H9 (cell line): ENCODE measurements at regions not wholly inside any gene's neighbourhood (a gene's known extent, or its start where the extent isn't known, plus 50 kb on each side); places are given as distances from the start of the nearest gene placed in this dataset.

Source experiments
- DNase-seq: peaks from one replicate; pipeline ENCODE4 v3.0.0-alpha.2; 2017
- H2AFZ ChIP-seq: one replicate; pipeline ENCODE4 v1.6.1; 2013; ENCODE audit warnings: mild to moderate bottlenecking, low read length, control low read depth, moderate library complexity
- H2AK5ac ChIP-seq: 2 replicates; pipeline ENCODE4 v1.6.1; 2013; ENCODE audit warnings: low read length, control low read depth, mixed read lengths; ENCODE audit not compliant: insufficient read length
- H2BK120ac ChIP-seq: one replicate; pipeline ENCODE4 v1.6.1; 2013; ENCODE audit warnings: low read depth, mild to moderate bottlenecking, low read length, control low read depth, inconsistent platforms; ENCODE audit not compliant: poor library complexity, severe bottlenecking
- H2BK12ac ChIP-seq: 2 replicates; pipeline ENCODE4 v1.6.1; 2013; ENCODE audit warnings: low read length, control low read depth, mixed read lengths, low read depth; ENCODE audit not compliant: insufficient read length
- H2BK15ac ChIP-seq: 2 replicates; pipeline ENCODE4 v1.6.1; 2013; ENCODE audit warnings: low read depth, low read length, control low read depth
- H2BK20ac ChIP-seq: one replicate; pipeline ENCODE4 v1.6.1; 2013; ENCODE audit warnings: low read depth, mild to moderate bottlenecking, low read length, control low read depth, inconsistent platforms; ENCODE audit not compliant: poor library complexity, severe bottlenecking
- H2BK5ac ChIP-seq: 2 replicates; pipeline ENCODE4 v1.6.1; 2013; ENCODE audit warnings: low read length, control low read depth, mixed read lengths; ENCODE audit not compliant: insufficient read length
- H3K14ac ChIP-seq: 2 replicates; pipeline ENCODE4 v1.6.1; 2013; ENCODE audit warnings: low read length, control low read depth; ENCODE audit not compliant: insufficient read depth
- H3K18ac ChIP-seq: 2 replicates; pipeline ENCODE4 v1.6.1; 2013; ENCODE audit warnings: low read depth, mild to moderate bottlenecking, mixed read lengths, low read length, control low read depth; ENCODE audit not compliant: insufficient read length
- H3K23ac ChIP-seq: 2 replicates; pipeline ENCODE4 v1.6.1; 2013; ENCODE audit warnings: low read length, control low read depth, mixed read lengths, low read depth; ENCODE audit not compliant: insufficient read length
- H3K23me2 ChIP-seq: 2 replicates; pipeline ENCODE4 v1.6.1; 2013; ENCODE audit warnings: low read depth, mild to moderate bottlenecking, mixed read lengths, low read length, control low read depth; ENCODE audit not compliant: insufficient read length, poor library complexity, severe bottlenecking
- H3K27ac ChIP-seq: 2 replicates; pipeline ENCODE4 v1.5.1; 2013; ENCODE audit warnings: low read length, control low read depth, mixed read lengths, low read depth; ENCODE audit not compliant: insufficient read length
- H3K27me3 ChIP-seq: 2 replicates; pipeline ENCODE4 v1.6.1; 2013; ENCODE audit warnings: low read length, control low read depth, inconsistent platforms; ENCODE audit not compliant: insufficient read depth
- H3K4ac ChIP-seq: 2 replicates; pipeline ENCODE4 v1.6.1; 2013; ENCODE audit warnings: low read depth, mild to moderate bottlenecking, control low read depth, inconsistent platforms, low read length, moderate library complexity
- H3K4me1 ChIP-seq: 2 replicates; pipeline ENCODE4 v1.6.1; 2013; ENCODE audit warnings: low read length, control low read depth, inconsistent platforms; ENCODE audit not compliant: insufficient read depth
- H3K4me2 ChIP-seq: 2 replicates; pipeline ENCODE4 v1.6.1; 2013; ENCODE audit warnings: low read length, control low read depth, mixed read lengths; ENCODE audit not compliant: insufficient read length, insufficient read depth
- H3K56ac ChIP-seq: 2 replicates; pipeline ENCODE4 v1.6.1; 2013; ENCODE audit warnings: low read depth, mild to moderate bottlenecking, mixed read lengths, low read length, control low read depth; ENCODE audit not compliant: insufficient read length
- H3K79me1 ChIP-seq: 2 replicates; pipeline ENCODE4 v1.6.1; 2013; ENCODE audit warnings: low read depth, mild to moderate bottlenecking, moderate library complexity, low read length, control low read depth, inconsistent platforms; ENCODE audit not compliant: insufficient read depth, poor library complexity, severe bottlenecking
- H3K79me2 ChIP-seq: 2 replicates; pipeline ENCODE4 v1.6.1; 2013; ENCODE audit warnings: low read length, control low read depth, inconsistent platforms; ENCODE audit not compliant: insufficient read depth
- H3K9ac ChIP-seq: 2 replicates; pipeline ENCODE4 v1.6.1; 2013; ENCODE audit warnings: low read length, control low read depth, mixed read lengths; ENCODE audit not compliant: insufficient read length; ENCODE audit errors: extremely low read depth
- H3K9me3 ChIP-seq: one replicate; pipeline ENCODE4 v1.6.1; 2013; ENCODE audit warnings: low read depth, low read length, inconsistent platforms; ENCODE audit not compliant: control insufficient read depth
- H3T11ph ChIP-seq: one replicate; pipeline ENCODE4 v1.6.1; 2013; ENCODE audit warnings: mild to moderate bottlenecking, low read length, control low read depth, inconsistent platforms
- H4K20me1 ChIP-seq: one replicate; pipeline ENCODE4 v1.6.1; 2013; ENCODE audit not compliant: control insufficient read depth, insufficient read length, insufficient read depth
- H4K5ac ChIP-seq: 2 replicates; pipeline ENCODE4 v1.6.1; 2013; ENCODE audit warnings: low read depth, mild to moderate bottlenecking, mixed read lengths, low read length, control low read depth; ENCODE audit not compliant: insufficient read length
- H4K8ac ChIP-seq: replicated peaks from 2 replicates; pipeline ENCODE4 v1.6.1; 2013; ENCODE audit warnings: low read length, control low read depth, mixed read lengths, low read depth; ENCODE audit not compliant: insufficient read length
- H4K91ac ChIP-seq: 2 replicates; pipeline ENCODE4 v1.6.1; 2013; ENCODE audit warnings: low read depth, mild to moderate bottlenecking, moderate library complexity, mixed read lengths, low read length, control low read depth; ENCODE audit not compliant: insufficient read length
- H3K27ac Mint-ChIP-seq, 3 experiments: 2 replicates in 2 of 3; 3 replicates in 1 of 3; pipeline ENCODE4 v1.8.0; 2020 to 2021; ENCODE audit warnings: mixed read lengths in 3 of 3, mild to moderate bottlenecking in 1 of 3, moderate library complexity in 1 of 3
- H3K27me3 Mint-ChIP-seq: 2 replicates; pipeline ENCODE4 v1.8.0; 2021; ENCODE audit warnings: low read depth, mild to moderate bottlenecking, moderate library complexity, mixed read lengths
- H3K36me3 Mint-ChIP-seq, 3 experiments: 2 replicates in 2 of 3; 3 replicates in 1 of 3; pipeline ENCODE4 v1.8.0; 2020 to 2021; ENCODE audit warnings: low read depth in 3 of 3, mixed read lengths in 3 of 3; ENCODE audit not compliant: insufficient read depth in 1 of 3
- H3K4me1 Mint-ChIP-seq, 2 experiments: 2 replicates each; pipeline ENCODE4 v1.8.0; 2020; ENCODE audit warnings: mixed read lengths in 2 of 2
- H3K4me3 Mint-ChIP-seq, 2 experiments: 2 replicates in 1 of 2; 3 replicates in 1 of 2; pipeline ENCODE4 v1.8.0; 2020 to 2021; ENCODE audit warnings: mild to moderate bottlenecking in 2 of 2, mixed read lengths in 2 of 2, moderate library complexity in 1 of 2
- H3K9me3 Mint-ChIP-seq, 2 experiments: 2 replicates in 1 of 2; 3 replicates in 1 of 2; pipeline ENCODE4 v1.8.0; 2020; ENCODE audit warnings: mild to moderate bottlenecking in 2 of 2, mixed read lengths in 2 of 2, moderate library complexity in 1 of 2
- CTCF ChIP-seq: fragments of 200-600 bp; sonication (generic); conservative IDR thresholded peaks from 3 replicates; pipeline ENCODE4 v1.8.0; 2021; ENCODE audit warnings: antibody characterized with exemption, mild to moderate bottlenecking
- WGBS: extraction: QIAGEN DNeasy Blood & Tissue Kit; methylation state at CpG from one replicate; pipeline ENCODE4 v1.1.7; 2013; ENCODE audit warnings: missing lambda C conversion rate, low lambda C conversion rate, mixed read lengths; ENCODE audit not compliant: insufficient read length; ENCODE audit errors: extremely low coverage; 5-methylcytosine and 5-hydroxymethylcytosine counted together

- H2AK5ac ChIP-seq = no peak overlapping the region
- Mint-ChIP-seq H3K4me1 (peaks cover 9 to 11% of the 10 kb centered on the region in 2 experiments), H3K36me3 (no peaks in the 10 kb centered on the region; a peak in 1 of 7 replicates), H3K27ac (no peak overlapping the region), H3K9me3 (peaks cover 0 to 2% of the 10 kb centered on the region in 2 experiments; a peak in 1 of 5 replicates), H3K4me3 (no peak overlapping the region), H3K27me3 (no peaks in the 10 kb centered on the region)
- DNase-seq = no peak
- no peak overlapping the region for H3K4ac ChIP-seq
- TF ChIP-seq CTCF = no peak
- H3K56ac ChIP-seq = no peak overlapping the region
- no peak overlapping the region for H4K91ac ChIP-seq
- H2BK20ac ChIP-seq = no peak overlapping the region
- no peak overlapping the region for H3K9ac ChIP-seq
- no peak overlapping the region for H4K8ac ChIP-seq
- no peak overlapping the region for H3K18ac ChIP-seq
- H2BK15ac ChIP-seq = no peak overlapping the region
- H3K4me2 ChIP-seq = no peak overlapping the region
- H3K23me2 ChIP-seq = no peaks in the 10 kb centered on the region
- no peaks in the 10 kb centered on the region for H3K9me3 ChIP-seq
- no peak overlapping the region for H2BK12ac ChIP-seq
- no peak overlapping the region for H2BK5ac ChIP-seq
- no peak overlapping the region for H3K27ac ChIP-seq
- no CpG with 5 or more reads among the region's 1 CpG for WGBS
- no peak overlapping the region for H3K23ac ChIP-seq
- no peak overlapping the region for H3T11ph ChIP-seq
- H3K27me3 ChIP-seq = no peaks in the 10 kb centered on the region
- H4K5ac ChIP-seq = no peak overlapping the region
- 0 out of 2 replicates have a peak, but pooled peaks cover 2% of the 10 kb centered on the region for H3K79me2 ChIP-seq
- H3K79me1 ChIP-seq = no peaks in the 10 kb centered on the region
- no peak overlapping the region for H2AFZ ChIP-seq
- no peak overlapping the region for H2BK120ac ChIP-seq
- no peaks in the 10 kb centered on the region for H4K20me1 ChIP-seq
- H3K4me1 ChIP-seq = no peaks in the 10 kb centered on the region
- H3K14ac ChIP-seq = no peak overlapping the region
Observed at GRCh38 chr5:87877023-87877422, 391.6 kb downstream of the TMEM161B start.
